Inflammatory macrophage treated with lipopolysaccharide for 4 hours (primary cell): ENCODE measurements at regions not wholly inside any gene's neighbourhood (a gene's known extent, or its start where the extent isn't known, plus 50 kb on each side); places are given as distances from the start of the nearest gene placed in this dataset.

Source experiments
- DNase-seq: peaks from one replicate; pipeline ENCODE4 v3.0.0-alpha.2; 2020

DNA sequence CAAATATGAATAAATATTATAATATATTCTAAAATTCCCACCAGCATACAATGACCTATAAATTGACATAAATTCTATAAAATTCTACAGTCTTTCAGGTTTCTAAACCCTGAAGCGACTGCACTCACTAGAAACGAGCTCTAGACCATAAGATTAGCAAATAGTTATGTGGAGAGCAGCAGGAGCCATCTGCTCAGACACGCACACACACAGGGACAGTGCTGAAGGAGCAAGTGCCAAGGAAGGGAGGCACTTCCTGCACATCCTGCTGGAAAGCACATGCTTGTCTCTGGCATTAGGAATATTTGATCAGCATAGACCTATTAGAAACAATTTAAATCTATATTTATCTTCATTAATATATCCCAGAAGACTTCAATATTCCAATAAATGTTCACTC is 713.9 kb upstream of the CDH2 start:
- DNase-seq: no peak

DNA sequence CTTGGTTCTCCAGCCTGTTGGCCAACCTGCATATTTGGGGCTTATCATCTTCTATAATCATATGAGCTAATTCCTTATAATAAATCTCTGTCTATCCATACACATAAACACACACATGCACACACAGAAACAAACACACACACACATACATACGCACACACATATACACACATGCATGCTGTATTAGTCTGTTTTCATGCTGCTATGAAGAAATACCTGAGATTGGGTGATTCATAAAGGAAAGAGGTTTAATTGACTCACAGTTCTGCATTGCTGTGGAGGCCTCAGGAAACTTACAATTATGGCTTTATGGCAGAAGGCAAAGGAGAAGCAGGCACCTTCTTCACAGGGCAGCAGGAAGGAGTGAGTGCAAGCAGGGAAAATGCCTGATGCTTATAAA is 707.4 kb upstream of the CDH2 start:
- DNase-seq: no peak

DNA sequence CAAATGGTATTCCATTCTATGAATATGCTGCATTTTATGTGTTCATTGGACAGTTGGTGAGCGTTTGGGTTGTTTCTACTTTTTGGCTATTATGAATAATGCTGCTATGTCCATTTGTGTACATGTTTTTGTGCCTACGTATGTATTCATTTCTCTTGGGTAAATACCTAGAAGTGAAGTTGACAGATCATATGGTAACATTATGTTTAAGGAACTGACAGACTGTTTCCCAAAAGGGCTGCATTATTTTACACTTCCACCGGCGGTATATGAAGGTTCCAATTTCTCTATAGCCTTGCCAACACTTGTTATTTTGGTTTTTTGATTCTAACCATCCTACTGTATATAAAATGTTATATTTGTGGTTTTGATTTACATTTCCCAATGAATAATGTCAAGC is 703.9 kb upstream of the CDH2 start:
- DNase-seq: no peak

DNA sequence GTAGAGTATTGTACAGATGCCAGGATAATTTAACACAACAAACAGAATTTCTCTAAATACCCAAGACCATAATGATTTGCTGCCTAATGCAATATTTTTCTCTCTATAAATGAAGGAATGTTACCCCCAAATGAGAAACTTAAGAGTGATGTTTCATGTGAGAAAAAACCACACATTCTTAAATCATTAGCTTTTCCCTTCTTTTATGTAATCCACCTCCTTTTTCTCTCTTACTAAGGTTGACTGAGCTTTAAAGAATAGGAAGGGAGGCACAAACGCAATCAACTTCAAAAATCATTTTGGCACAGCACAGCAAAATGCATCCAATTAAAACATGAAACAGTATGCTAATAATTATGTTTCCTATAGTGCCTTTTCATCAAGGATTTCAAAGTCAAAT is 698.1 kb upstream of the CDH2 start:
- DNase-seq: no peak

DNA sequence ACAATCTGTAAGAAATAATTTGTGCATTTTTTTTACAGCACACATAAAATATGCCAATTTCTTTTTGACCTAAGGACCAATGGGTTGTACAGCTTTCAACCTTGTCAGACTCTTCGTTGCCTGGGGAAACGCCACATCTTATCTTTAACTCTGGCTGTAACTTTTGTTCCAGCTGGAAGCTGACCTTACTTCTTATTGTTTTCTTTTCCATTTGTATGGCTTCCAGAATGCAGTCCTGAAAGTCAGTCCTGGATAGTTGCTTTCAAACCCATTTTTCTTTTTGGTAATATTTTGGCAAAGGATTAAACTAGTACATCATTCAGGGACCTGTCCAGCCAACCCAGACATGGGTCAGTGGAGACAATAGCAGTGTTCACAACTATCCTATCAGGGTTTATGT is 686.5 kb upstream of the CDH2 start:
- no peak for DNase-seq

DNA sequence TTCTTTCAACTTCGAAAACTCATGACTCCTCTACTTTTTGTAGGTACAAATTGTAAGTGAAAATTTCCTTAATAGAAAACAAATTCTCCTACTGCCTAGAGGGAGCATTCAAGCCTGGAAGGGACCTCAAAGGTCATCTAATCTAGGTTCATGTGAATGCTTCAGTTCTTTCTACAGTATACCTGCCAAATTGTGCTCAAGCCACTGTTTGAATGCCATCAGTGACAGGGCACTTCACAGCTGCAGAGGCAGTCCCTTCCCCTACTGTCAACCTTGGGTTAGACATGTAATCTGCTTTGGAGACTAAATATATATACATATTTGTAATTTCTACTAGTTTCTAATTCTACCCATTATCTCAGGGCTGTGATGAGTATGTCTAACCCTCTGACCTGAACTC is 681.3 kb upstream of the CDH2 start:
- no peak for DNase-seq

DNA sequence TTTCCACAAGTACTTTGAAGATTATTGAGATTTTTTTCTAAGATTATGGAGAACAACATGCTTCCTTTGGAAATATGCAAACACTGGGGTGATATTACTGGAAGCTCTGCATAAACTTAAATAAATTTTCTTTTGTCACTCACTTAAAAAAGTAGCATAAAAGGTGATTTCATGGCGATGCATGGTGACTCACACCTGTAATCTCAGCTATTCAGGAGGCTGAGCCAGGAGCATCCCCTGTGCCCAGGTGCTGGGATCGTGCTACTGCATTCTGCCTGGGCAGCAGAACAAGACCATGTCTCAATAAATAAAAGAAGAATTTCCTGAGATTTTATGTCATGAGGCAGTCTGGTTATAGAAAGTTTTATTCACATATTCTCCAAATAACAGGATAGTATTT is 679.1 kb upstream of the CDH2 start:
- DNase-seq: no peak

DNA sequence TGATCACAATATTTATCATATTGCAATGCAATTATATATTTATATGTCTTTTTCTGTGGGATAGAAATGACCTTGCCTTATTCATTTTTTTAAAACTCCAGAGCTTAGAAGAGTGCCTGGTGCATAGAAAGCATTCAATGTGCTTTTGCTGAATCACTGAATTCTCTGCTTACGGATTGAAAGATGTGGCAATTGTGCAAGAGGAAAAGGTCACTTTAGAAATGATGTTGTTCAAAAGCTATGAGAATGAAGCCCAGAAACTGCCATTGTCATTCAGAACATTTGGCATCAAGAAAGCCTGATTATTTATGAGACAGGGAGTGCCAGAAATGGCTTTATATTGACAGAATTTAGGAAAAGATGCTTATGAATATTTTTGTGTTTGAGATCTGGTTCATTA is 678.6 kb upstream of the CDH2 start:
- no peak for DNase-seq

DNA sequence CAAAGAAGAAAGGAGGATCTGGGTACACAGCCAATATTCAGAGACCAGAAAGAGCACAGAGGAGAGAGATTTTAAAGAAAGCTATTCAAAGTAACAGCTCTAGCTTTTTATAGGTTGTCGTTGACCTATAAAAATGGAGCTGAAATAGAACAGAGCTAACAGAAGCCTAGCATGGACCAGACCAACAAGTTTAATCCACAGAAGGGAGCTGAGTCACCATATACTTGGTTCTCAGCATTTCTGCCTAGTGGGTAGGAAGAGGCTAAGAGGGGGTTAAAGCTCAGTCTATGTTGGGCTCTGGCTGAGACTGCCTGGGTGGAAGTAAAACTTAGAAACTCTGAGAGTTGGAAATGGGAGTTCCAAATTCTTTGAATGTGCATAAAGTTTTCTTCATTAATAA is 678.0 kb upstream of the CDH2 start:
- DNase-seq: no peak

DNA sequence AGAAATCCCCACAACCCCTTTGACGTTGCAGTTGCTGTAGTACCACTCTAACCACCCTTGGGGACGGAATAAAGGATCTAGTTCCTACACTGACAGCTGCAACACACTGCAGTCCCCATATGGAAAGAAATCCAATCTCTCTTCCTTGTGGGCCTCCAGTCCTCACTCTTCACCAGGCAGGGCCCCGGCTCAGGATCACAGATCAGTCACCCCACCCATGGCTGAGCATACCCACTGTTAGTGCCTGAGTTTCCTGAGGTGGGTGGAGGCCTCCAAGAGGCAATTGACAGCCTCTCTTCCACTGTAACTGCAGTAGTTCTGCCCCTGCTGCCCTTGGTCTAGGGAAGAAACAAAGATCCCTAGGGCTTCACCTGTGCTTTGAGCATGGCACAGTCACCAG is 670.0 kb upstream of the CDH2 start:
- DNase-seq: no peak

DNA sequence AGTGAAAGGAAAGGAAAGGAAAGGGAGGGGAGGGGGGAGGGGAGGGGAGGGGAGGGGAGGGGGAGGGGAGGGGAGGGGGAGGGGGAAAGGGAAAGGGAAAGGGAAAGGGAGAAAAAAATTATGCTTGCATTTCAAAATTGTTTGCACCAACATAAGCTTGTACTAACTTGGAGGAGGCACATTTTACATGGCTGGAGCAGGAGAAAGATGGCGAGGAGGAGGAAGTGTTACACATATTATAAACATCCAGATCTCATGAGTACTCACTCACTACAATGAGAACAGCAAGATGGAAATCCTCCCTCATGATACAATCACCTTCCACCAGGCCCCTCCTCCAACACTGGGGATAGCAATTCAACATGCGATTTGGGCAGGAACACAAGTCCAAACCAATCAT is 660.2 kb upstream of the CDH2 start:
- no peak for DNase-seq

DNA sequence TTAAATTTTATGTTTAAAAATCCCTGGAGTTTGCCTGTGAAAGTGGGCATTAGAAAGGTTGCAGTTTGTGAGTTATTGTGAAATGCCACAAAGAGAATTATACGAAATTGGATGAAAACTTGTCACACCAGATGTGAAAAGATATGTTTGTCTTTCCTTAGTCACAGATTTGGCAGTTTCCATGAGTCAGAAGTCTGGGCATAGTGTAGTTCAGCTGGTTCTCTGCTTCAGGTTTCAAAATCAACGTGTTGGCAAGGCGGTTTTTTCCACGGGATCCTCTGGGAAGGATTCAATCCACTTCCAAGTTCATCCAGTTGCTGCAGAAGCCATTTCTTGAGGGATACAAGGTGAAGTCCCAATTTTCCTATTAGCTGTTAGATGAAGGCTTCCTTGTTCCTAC is 658.0 kb upstream of the CDH2 start:
- DNase-seq: no peak

DNA sequence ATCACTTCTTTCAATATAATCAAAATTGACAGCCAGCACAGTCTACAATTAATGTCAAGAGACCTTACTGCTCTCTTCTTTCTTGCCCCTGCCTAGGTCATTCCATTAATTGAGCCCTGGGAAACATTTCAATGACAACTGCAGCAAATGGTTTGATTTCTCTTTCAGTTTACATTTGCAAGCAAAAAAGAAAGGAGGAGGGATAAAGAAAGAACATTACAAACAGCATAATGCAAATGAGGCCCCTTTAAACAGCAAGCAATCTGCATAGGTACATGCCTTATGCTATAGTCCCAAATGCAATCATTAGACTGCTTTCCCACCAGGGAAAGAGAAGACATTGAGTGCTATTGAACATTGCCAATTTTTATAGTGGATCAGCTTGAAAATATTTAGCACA is 655.0 kb upstream of the CDH2 start:
- DNase-seq: no peak

DNA sequence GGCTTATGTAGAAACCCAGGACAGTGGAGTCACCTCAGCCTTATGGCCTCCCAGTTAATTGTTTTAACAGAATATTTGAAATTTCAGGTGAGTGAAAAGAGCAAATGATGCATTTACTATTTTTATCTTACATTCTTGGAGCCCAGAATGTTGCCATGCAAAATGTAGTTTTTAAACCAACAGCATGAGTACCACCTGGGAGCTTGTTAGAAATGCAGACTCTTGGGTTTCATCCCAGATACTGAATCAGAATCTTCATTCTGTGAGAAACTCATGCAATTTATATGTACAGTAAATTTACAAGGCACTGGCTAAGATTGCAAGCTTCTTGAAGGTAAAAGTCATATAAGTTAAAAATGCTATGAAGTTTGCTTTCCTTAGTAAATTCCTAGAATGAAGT is 654.5 kb upstream of the CDH2 start:
- DNase-seq: no peak

DNA sequence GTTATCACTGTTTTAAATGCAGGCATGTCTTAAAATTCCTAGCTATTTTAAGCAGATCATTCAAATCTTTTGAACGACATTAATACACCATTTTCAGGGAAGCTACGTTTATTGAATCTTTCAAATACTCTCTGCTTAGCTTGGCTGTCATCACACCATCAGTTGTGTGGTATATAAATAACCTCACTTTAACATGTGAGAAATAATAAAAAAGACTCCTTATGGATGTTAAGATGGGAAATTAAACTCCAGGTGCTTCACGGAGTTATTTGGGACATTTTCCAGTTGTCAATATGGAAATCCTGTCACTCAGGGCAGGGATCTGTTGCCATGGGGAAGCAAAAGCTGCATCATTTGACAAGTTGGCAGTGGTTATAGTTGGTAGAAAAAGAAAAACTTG is 649.2 kb upstream of the CDH2 start:
- no peak for DNase-seq

DNA sequence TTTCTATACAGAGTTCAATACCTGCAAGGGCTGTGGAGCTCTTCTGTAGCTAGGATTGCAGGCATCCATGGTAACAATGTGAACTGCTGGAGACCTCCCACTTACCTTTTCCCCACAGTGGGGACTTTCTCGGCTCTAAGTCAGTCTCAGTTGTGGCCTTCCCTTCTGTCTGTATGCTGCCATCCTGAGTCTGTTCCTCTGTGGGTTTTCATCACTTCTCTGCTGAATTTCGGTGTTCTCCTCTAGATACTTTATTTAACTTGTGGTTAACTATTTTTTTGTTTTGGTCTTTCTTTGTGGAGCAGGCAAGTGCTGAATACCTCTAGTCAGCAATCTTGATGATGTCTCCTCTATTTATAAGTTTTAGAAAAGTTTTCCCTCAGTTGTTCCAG is 647.2 kb upstream of the CDH2 start:
- no peak for DNase-seq

DNA sequence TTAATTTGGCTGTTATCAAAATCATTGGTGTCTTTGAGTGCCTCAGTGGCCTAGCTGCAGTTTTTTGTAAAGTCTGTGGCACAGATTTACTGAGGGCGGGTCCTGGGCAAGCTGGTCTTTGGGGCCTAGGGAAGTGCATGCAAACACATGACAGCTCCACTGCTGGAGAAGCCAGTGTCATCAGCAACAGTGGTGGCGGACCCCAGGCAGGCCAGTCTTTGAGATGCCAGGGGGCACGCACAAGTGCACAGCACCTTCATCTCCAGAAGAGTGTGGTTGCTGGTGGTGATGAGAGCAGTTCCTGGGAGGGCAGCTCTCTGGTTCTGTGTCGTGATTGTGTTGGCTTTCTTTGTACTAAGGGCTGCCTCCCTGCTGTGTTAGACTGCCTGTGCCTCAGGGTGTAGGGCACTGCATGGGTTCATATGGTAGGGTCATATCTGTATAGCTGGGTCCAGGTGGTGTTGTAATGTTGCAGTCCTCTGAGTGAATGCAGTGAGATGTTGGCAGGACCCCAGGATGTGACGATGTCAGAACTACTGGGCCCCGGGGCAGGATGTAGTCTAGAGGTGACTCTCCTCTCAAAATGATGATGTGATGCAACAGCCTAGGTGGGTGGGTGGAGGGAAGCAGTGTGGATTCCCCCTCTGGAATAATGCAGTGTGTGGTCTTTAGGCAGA is 646.7 kb upstream of the CDH2 start:
- DNase-seq: no peak

DNA sequence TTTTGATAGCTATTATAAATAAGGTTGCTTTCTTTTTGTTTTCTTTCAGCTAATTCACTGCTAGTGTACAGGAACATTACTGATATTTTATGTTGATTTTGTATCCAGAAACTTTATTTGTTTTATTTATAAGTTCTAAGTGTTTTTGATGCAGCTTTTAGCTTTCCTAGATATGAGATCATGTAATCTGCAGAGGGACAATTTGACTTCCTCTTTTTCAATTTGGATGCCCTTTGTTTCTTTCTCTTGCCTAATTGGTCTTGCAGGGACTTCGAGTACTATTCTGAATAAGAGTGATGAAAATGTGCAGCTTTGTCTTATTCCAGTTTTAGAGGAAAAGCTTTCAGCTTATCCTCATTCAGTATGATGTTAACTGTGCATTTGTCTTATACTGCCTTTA is 643.4 kb upstream of the CDH2 start:
- DNase-seq: no peak

DNA sequence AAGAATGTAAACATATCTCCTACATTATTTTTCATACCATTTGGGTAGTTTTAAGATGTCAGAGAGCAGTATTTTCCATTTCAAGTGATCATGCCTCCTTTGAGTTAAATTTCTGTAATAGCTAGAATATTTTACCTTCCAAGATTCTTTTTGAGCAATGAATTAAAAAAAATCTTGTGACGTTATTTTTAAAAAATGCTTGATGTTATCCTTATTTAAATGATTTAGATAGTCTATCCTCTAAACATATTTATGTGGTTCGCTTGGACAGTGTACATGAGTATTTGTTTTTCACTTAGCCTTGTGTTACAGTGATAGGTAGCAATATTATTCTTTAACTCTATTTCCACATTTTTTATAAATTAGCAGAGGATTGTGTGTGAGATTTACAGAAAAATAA is 639.2 kb upstream of the CDH2 start:
- no peak for DNase-seq

DNA sequence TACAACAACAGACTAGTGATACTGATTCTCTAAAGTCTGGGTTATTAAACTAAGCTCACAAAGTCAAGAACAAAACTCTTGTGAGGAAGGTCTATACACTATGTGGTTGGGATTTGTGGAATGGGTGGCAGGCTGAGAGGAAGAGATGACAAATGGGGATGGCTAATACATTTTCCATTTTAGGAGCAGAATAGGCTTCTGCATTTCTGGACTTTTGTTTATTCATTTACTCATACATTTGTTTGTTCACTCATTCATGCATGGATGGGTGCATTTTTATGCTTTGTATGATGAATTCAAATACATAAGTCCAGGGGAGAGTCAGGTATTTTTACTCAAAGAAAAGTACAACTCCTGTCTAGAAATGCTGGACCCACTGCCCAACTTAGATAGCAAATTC is 637.4 kb upstream of the CDH2 start:
- DNase-seq: no peak

DNA sequence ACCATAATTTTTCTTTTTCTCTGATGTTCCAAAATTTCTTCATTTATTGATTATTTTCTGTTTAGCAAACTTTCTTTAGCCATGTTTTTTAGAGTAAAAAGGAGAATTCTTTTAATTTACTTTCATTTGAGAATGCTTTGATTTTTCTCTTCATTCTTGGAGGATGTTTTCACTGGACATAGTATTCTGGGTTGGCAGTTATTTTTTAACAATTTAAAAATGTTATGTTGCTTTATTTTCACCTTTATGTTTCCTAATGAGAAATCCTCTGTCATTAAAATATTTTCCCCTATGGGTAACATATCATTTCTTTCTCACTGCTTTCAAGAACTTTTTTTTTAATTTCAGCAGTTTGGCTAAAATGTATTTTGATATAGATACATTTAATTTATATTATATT is 631.4 kb upstream of the CDH2 start:
- DNase-seq: no peak

DNA sequence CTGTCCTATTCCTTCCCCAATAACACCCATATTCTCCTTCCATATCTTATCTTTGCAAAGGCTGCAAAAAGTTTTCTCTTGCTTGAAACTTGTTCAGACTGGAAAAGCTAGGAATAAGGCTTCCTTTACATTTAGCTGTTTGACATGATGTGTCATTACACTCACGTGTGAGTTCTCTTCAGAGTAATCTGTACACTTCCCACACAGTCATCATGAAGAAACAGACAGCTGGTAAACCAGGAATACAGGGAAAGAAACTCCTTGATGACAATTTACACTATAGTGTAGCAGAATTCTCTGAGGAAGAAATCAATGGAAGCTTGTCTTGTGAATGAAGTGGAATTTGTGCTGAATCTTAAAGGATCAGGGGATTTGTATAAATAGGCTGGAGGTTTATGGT is 628.6 kb upstream of the CDH2 start:
- no peak for DNase-seq

DNA sequence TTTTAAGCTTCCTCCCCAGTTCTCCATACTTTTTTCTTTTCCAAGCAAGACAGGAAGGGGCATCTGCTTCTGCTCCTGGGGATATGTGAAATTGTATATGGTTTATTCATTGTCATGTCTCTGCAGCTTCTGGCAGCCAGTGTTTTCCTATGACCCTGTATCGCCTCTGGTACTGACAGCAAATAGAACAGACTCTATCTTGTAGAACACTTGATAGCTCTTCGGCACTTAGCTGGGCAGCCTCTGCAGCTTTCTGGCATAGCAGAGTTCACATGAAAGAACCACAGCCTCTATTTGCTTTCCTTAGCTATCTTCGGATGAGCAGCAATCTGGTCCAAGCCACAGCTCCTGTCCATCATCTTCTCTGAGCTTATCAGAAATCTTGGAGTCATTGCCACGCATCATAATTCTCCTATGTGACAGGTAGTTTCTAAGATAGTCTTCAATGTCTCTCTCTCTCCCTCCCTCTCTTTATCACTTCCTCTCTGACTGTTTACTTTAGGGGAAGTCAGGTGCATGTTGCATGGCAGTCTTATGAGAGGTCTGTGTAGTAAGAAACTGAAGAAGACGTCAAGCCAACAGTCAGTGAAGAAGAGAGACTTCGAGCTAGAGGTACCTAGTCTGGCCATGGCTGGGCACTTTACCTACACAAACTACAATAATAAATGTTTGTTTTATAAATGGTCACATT is 627.7 kb upstream of the CDH2 start:
- no peak for DNase-seq

DNA sequence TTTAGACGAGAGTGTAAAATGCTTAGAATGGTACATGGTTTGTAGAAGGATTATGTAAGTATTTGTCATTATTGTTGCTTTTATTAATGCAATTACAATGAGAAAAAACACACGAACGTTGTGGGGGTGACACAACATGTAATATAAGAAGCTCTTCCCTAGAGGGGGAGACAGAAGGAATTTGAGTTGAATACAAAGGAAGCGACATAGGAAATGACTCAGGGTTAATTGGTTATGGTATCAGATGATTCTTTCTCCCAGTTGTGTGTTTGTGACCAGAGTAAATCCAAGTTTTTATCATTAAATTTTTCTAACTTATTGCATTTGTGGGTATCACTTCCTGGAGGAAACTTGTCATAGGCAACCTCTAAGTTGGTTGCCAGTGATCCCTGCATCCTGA is 625.6 kb upstream of the CDH2 start:
- DNase-seq: no peak

DNA sequence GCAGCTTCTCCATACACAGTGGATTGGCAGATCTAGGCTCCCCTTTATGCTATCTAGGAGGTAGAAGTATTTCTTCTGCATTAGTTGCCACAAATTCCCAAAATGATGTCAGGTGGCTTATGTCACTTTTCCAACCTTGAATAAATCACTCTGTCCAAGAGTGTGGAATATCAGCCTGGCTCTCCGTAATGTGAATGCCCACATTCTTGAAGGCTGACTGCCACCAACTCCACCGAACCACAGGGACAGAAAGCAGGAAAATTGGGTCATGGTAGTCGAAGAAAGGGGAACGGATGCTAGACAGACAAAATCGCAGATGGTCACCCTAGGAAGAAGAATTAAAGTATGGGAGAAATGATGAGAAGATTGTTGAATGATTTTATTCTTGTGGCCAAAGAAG is 624.9 kb upstream of the CDH2 start:
- DNase-seq: no peak
